ENCODE measurements at regions not wholly inside any gene's neighbourhood (a gene's known extent, or its start where the extent isn't known, plus 50 kb on each side); places are given as distances from the start of the nearest gene placed in this dataset.

GRCh38 chr12:124096869-124097434 lies 123.9 kb downstream of the ZNF664 start:
- DNase-seq: no peak

GRCh38 chr12:124097701-124098100 lies 124.7 kb downstream of the ZNF664 start:
- no peak for DNase-seq

- no peak for DNase-seq
Measured at GRCh38 chr12:124098101-124098757, 125.2 kb downstream of the ZNF664 start.

GRCh38 chr12:124098887-124099286 lies 125.9 kb downstream of the ZNF664 start:
- no peak for DNase-seq

GRCh38 chr12:124099661-124100060 lies 126.6 kb downstream of the ZNF664 start:
- DNase-seq: no peak

- DNase-seq: no peak
Measured at GRCh38 chr12:124100572-124101178, 127.7 kb downstream of the ZNF664 start.

- DNase-seq: no peak
Measured at GRCh38 chr12:124105546-124105945, 132.5 kb downstream of the ZNF664 start.

GRCh38 chr12:124107351-124107750 lies 134.3 kb downstream of the ZNF664 start:
- DNase-seq: no peak

- peak; percentile 9 to 12 for DNase-seq
Measured at GRCh38 chr12:124109760-124110159, 136.7 kb downstream of the ZNF664 start.

GRCh38 chr12:124110372-124110883 lies 137.4 kb downstream of the ZNF664 start:
- no peak for DNase-seq

- no peak for DNase-seq
Measured at GRCh38 chr12:124111006-124111405, 138.0 kb downstream of the ZNF664 start.

GRCh38 chr12:124114316-124114715 lies 141.3 kb downstream of the ZNF664 start:
- DNase-seq: no peak

GRCh38 chr12:124115496-124115895 lies 142.5 kb downstream of the ZNF664 start:
- DNase-seq: no peak

- DNase-seq: no peak
Measured at GRCh38 chr12:124115976-124116690, 143.1 kb downstream of the ZNF664 start.

GRCh38 chr12:124120739-124121138 lies 147.7 kb downstream of the ZNF664 start:
- DNase-seq: no peak

- DNase-seq: no peak
Measured at GRCh38 chr12:124122722-124123121, 149.7 kb downstream of the ZNF664 start.

- no peak for DNase-seq
Measured at GRCh38 chr12:124123296-124124000, 150.4 kb downstream of the ZNF664 start.

GRCh38 chr12:124125203-124125871 lies 152.3 kb downstream of the ZNF664 start:
- no peak for DNase-seq

- no peak for DNase-seq
Measured at GRCh38 chr12:124126950-124127655, 154.1 kb downstream of the ZNF664 start.

GRCh38 chr12:124129132-124129531 lies 156.1 kb downstream of the ZNF664 start:
- DNase-seq: no peak
